NT2/D1 (cell line): ENCODE measurements at regions not wholly inside any gene's neighbourhood (a gene's known extent, or its start where the extent isn't known, plus 50 kb on each side); places are given as distances from the start of the nearest gene placed in this dataset.

ENCODE experiments used
- SUZ12 ChIP-seq: IDR thresholded peaks from 2 replicates; pipeline ENCODE4 v1.6.1; 2011; ENCODE audit not compliant: insufficient read length, insufficient read depth; ENCODE audit errors: extremely low read depth
- YY1 ChIP-seq: IDR thresholded peaks from 2 replicates; pipeline ENCODE4 v1.6.1; 2011; ENCODE audit not compliant: insufficient read length, insufficient read depth
- ZNF274 ChIP-seq: IDR thresholded peaks from 2 replicates; pipeline ENCODE4 v1.6.1; 2011; ENCODE audit warnings: mild to moderate bottlenecking, low read depth, low read length

DNA sequence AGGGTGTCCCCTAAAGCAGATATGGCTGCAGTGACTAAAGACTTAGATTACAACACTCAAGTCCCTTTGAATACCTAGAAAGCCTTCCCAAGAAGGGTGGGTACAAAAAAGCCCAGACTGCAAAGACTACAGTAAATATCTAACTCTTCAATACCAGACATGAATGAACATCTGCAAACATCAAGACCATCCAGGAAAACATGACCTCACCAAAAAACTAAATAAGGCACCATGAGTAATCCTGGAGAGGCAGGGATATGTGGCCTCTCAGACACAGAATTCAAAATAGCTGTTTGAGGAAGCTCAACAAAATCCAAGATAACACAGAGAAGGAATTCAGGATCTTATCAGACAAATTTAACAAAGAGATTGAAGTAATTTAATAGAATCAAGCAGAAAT lies 138.2 kb upstream of the OTOS start:
- TF ChIP-seq YY1 (no peak), ZNF274 (no peak), SUZ12 (no peak)
